ENCODE measurements at regions not wholly inside any gene's neighbourhood (a gene's known extent, or its start where the extent isn't known, plus 50 kb on each side); places are given as distances from the start of the nearest gene placed in this dataset.

DNA sequence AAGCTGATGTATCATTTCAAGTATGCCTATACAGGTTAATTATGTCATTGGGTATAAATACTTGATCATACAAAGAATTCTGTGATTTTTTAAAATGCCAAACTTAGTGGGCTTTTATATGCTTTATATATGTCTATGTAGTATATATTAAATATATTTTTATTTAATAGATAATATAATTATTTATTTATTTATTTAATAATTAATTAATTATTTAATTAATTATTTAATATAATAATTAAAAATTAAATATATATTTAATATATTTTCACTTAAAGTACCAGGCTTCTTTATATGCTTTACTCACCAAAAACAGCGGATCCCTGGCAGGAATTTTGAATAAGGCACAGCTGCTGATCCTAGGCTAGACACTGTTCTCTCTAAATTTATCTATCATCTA is 687.0 kb downstream of the VGLL3 start:
- TF ChIP-seq, protein P1, sequence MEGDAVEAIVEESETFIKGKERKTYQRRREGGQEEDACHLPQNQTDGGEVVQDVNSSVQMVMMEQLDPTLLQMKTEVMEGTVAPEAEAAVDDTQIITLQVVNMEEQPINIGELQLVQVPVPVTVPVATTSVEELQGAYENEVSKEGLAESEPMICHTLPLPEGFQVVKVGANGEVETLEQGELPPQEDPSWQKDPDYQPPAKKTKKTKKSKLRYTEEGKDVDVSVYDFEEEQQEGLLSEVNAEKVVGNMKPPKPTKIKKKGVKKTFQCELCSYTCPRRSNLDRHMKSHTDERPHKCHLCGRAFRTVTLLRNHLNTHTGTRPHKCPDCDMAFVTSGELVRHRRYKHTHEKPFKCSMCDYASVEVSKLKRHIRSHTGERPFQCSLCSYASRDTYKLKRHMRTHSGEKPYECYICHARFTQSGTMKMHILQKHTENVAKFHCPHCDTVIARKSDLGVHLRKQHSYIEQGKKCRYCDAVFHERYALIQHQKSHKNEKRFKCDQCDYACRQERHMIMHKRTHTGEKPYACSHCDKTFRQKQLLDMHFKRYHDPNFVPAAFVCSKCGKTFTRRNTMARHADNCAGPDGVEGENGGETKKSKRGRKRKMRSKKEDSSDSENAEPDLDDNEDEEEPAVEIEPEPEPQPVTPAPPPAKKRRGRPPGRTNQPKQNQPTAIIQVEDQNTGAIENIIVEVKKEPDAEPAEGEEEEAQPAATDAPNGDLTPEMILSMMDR (IDR thresholded peaks at IDR 0.05): no peak
- TF ChIP-seq POLR2A (IDR thresholded peaks at IDR 0.05): no peak
